HG03108 (cell line): ENCODE measurements at regions not wholly inside any gene's neighbourhood (a gene's known extent, or its start where the extent isn't known, plus 50 kb on each side); places are given as distances from the start of the nearest gene placed in this dataset.
"Not testable (repeated sequence)": the region's sequence is repeated elsewhere in the genome, so short reads cannot be mapped to it uniquely, and the experiment has no call there.

Source experiments
- ATAC-seq: cut with Tn5 transposase; IDR thresholded peaks from one replicate; pipeline ENCODE4 v1.9.1; 2021; ENCODE audit warnings: moderate library complexity; ENCODE audit not compliant: unreplicated experiment

DNA sequence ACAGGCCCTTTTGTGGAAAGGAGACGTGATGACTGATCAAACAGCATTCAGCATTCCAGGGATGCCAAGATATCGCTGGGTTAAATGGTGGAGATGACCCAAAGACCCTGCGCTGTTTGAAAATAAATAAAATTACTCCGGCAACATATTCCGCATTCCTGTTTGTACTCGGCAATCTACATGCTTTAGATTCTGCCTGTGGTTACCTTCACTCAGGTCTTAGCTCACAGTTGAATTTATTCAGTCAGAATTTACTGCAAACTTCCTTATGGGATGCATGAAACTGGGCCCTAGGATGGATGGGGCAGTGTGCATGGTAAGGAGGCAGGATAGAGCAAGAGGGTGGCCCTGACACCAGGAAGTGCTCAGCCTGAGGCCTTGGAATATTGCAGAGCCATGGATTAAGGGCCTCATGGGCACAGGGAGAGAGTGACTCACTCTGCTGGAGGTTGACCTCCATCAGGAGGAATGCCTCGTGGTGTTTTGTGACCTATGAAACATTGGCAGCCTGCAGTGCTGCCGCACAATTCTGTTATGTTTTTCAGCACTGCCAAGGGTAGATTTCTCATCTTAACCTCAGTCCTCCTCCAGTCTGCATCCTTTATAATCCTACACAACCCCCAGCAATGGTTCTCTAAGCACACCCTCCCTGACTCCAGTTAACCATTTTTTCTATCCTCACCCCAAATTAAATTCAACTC is 321.4 kb downstream of the IRS1 start:
- ATAC-seq: no peak

DNA sequence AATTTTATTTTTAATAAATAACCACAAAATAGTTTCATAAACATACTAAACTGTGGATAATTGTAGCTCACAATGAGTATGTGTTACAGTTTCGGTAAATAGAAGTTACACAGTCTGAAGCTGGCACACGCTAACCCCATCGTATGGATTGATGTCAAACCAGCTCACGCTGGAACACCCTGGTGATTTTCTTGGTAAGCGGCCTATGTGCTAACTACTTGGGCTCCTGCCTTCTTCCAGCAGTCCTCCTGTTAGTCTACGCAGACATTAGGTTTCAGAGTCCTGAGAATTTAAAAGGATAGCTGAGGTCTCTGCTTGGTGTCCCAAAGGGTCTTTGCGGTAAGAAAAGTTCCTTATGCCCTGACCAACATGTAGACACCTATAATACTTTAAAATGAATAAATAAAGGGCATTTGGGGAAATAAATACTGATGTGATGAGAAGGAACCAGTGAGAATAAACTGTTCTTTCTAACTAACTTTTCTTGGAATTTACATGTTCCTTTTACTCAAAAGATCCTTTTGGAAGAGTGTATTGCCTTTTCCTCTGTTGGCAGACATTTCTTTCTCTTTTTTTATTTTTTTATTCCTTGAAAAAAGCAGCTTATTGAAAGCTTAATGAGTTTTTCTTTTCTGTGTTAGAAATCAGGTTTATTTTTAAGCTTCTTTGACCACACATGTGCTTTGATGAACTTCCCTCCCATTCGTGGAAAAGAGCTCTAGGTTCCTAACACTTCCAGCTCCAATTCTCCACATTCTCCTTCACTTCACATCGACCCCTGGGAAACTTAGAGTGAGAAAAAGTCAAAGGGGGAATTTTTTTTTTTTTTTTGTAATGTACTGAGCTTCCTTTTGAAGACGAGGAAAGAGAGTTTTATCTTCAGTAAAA is 322.2 kb downstream of the IRS1 start:
- ATAC-seq: no peak

DNA sequence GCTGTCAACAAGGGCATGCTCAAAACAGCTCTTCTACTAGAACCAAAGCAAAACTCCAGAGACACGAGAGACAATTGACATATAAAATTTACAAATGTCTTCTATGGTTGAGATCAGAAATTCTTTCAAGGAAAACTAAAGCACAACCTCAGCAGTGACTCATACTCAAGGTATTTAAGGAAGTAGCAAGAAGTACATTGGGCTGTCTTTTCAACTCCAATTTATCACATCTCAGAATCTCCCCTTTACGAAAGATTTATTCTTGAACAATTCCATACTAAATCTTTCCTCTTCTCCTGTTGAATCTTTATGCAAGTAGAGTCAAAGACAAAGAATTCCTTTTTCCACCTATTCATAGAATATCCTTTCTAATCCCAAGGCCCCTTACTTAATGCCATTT is 324.0 kb downstream of the IRS1 start:
- no peak for ATAC-seq

DNA sequence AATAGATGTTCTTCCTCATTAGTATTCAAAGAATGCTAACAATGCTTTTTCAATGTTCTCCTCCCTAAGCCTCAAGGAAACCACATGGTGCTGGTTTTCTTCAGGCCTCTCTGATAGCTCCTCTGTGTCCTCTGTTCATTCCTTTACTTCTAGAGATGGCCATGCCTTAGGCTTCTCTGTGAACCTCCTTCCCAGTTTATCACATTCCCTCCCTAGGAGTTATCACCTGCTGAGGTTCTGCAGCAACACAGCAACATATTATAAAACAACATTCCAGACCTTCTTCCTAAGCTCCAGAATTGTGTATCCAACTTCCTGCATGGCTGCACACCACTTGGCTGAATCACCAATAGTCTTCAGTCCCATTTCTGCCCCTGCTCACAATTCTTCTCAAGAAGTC is 325.5 kb downstream of the IRS1 start:
- no peak for ATAC-seq

DNA sequence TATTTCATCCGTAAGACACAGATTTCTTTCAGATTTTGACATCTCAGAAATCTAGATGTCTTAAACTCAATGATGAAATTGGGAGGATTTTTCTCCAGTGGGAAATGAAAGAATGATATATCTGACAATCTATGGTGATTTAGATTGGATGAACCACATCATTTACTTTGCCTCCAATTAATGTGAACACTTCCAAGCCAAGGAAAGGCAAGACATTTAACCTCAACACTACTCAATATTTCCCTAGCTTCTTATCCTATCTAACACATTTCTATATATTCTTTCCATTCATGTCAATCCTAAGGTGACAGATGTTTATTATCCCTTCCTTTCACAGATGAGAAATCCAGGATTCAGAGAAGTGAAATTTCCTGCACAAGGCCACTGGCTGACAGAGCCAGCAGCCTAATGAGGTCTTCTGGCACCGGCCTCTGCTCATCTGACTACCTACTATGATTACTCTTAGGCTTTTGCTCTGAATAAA is 327.6 kb downstream of the IRS1 start:
- no peak for ATAC-seq

DNA sequence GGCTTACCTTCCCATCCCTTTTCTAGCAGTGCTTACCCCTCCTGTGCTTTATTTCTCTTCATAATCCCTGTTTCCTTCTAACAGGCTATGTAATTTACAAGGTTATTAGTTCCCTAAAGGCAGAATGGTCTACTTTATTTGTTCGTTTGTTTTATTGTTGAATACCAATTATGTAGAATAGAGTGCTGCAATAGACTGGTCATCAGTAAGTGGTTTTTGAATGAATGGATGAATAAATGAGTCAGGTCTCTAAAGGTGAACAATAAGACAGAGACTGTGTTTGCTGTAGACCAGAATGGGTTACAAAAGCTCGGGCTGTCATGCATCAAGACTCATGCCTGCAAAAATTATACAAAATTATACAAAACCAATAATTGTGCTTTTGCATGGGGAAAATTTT is 332.0 kb downstream of the IRS1 start:
- ATAC-seq: no peak

DNA sequence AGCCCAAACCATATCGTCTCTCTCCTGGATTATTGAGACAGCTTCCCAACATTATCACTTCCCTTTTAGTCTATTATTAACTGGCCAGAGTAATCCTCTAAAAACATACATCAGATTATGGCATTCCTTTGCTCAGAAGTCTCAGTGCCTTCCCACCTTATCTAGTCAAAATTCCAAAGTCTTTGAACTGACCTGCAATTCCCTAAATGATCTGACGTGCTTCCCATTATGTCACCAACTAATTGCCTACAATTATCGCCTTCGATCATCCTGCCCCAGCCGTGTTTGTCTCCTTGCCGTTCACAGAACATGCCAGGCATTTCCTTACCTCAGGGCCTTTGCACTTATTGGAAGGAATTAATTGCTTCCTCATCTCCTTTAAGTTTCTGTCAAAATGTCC is 332.4 kb downstream of the IRS1 start:
- no peak for ATAC-seq

DNA sequence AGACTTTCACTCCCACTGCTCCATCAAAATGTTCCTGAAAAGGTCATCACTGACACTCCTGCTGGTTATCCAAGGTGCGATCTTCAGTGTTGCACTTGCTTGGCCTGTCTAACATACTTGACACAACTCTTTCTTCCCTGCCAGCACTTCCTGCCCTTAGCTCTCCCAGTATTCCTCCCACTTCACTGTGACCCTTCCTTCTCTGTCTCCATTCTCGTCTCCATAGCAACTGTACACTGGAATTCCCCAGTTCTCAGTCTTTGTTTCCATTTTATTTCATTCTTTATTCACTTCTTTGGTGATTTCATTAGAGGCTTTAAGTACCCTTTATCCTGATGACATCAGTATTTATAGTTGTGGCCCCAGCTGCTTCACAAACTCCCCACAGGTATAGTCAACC is 333.0 kb downstream of the IRS1 start:
- ATAC-seq: no peak

DNA sequence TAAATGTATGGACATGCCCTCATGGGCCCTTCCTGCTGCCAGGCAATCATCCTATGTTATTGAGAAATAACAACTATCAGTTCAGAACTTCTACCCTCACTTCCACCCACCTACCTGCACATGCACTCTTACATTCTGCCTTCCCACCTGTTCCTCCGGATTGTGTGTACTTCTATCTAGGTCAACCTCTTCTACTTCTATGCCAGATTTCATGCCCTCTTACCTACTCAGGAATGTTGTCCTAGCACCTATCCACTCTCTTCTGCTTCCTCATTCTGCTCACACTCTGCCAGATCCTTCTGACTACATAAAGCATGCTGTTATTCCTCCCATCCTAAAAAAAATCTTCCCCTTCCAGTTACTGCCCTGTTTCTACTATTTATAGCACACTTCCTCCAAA is 333.5 kb downstream of the IRS1 start:
- ATAC-seq: no peak

DNA sequence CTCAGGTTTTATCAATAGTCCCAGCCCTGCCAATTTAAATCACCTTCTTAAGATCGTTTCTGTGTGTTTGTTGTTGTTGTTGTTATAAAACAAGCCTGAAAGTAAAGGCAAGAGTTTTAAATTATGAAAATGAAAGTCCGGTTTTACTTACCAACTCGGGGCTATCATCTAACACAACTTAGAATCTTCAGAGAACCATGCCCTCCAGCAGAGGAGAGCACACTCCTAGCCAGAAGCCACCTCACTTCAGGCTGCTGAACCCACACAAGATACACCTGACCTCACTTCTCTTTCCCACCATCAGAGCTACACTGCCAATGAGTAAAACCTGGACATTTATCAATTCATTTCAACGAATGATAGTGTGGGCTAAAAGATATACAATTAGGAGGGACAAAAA is 335.2 kb downstream of the IRS1 start:
- ATAC-seq: no peak

DNA sequence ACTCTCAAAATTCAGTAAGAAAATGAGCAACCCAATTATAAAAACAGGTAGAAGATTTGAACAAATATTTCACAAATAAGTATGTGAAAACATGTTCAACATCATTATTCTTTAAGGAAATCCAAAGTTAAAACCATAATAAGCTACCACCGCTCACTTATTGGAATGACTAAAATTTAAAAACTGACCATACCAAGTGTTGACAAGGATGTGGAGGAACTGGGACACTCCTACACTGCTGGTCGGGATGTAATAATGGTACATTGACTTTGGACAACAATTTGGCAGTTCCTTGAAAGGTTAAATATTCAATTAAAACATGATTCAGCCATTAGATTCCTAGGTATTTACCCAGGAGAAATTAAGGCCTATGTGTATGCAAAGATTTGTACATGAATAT is 336.5 kb downstream of the IRS1 start:
- ATAC-seq: no peak

DNA sequence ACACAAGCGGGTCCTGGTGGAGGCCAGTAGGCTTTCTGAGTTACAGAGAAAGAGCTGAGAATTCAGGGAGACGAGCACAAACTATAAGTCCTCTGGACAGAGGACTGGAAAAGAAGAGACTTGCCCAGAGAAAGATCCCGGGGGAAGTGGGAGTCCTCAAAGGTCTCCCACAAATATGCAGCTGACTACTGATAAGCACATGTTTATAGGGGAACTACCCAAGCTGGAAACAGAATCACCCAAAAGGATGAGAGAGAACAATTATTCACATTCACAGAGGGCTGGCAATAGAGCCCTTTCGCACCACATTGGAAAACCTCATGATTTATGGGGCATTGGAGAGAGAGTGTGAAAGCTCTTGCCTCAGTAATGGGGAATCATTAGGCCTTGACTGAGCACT is 337.6 kb downstream of the IRS1 start:
- ATAC-seq: no peak

DNA sequence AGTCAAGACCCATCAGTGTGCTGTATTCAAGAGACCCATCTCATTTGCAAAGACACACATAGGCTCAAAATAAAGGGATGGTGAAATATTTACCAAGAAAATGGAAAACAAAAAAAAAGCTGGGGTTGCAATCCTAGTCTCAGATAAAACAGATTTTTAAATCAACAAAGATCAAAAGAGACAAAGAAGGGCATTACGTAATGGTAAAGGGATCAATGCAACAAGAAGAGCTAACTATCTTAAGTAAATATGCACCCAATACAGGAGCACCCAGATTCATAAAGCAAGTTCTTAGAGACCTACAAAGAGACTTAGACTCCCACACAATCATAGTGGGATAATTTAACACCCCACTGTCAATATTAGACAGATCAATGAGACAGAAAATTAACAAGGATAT is 343.5 kb downstream of the IRS1 start:
- not testable (repeated sequence) for ATAC-seq

DNA sequence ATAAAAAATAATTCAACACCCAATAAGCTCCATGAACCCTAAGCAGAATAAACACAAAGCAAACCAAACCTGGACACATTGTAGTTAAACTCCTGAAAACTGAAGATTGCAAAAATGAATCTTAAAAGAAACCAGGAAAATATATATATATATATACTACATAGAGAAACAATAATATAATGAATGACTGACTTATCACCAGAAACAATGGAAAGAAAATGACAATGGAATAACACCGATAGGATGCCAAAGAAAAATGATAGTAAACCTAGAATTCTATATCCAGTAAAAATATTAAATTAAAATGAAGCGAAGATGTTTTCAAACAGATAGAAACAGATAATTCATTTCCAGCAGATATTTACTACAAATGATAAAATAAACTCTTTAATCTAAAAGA is 346.9 kb downstream of the IRS1 start:
- ATAC-seq: no peak

DNA sequence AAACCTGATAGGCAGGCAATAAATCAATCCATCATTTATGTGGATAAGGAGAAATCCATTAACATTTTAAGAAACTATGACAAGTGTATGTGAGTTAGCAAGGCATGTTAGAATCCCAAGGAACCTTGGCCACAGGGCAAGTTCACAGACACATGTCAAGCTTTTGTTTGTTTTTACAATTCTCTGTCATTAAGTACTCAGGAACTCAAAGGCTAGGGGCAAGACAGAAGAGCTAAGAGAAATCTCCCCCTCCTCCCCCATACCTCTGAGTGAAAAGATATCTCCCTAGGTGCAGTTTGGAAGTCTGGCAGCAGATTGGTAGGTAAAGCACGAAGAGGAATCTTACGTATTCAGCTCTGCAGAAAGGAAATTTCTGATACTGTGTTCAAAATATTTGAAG is 348.1 kb downstream of the IRS1 start:
- ATAC-seq: no peak

DNA sequence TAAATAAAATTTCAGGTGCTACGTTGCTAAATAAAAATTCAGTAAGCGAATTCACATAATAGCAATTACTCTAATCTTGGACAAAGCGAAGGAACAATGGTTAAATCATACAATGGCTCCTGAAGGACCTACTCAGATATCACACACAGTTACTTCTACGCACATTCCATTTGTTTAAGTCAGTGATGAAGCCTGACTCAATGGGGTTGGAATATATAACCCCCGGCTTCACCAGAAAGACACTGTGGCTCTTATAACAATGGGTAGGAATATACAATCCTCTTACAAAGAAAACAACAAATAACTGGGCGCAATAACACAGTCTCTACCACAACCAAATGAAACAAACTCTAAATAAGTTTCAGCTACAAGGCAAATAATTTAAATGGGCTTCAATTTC is 349.5 kb downstream of the IRS1 start:
- no peak for ATAC-seq

DNA sequence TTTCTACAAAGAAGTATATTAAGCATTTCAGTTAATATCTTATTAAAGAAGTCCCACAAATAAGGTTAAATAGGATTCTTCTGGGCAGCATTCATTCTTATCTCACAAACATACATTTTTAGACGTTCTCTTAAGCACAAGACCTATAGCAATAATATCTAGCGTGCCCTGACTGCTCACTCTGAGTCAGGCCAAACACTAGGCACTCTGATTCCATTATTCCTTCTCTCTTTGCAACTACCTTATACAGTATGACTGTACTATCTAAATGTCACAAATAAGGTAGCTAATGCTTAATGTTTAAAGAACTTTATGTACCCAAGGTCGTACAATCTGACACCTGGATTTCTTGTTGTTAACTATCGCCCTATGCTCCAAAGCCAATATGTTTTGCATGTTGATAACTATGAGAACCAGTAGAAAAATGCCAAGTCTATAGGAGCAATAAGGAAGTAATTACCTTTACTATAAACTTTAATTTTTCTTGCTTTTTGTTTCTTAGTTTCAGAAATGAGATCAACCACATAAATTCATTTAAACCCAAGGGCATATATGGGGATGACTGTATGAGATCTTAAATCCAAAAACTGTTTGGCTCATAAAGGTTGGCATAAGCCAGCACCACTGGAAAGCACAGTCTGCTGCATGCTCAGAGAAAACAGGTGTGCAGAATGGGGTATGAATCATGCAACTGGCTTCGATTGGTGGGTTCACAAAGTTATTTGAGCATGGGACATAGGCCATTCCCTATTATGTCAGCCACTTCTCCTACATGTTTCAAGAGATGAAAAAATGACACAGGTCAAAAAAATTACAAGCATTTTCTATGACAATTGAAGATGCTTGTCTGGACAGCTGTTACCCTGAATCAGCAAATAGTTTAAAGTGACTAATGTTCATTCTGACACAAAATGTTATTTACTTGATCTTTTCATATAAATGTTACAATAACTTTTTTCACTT is 352.0 kb downstream of the IRS1 start:
- ATAC-seq: no peak

DNA sequence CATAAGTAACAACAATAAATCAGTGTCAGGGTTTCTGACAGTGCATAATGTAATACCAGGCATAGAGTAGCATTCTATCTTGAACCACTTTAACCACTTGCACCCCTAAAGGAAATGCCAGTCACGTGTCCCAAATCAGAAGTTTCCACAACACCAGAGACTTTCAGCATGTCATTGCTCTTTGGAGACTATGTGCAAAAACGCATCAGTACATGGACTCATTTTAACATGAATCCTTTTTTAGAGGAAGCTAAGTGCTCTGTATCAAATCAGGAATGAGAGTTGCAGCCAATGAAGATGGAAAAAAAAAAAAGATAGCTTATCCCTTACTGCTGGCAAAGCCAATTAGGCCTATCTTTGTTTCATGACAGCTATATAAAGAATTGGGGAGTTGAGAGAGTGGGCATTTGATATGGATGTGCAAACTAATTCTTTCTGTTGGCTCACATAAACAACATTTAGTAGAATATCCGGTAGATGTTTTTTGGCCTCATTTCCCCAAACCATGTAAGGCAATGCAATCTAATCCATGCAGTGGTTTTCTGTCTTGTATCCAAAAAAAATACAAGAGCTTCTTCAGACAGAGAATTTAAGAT is 353.1 kb downstream of the IRS1 start:
- no peak for ATAC-seq

DNA sequence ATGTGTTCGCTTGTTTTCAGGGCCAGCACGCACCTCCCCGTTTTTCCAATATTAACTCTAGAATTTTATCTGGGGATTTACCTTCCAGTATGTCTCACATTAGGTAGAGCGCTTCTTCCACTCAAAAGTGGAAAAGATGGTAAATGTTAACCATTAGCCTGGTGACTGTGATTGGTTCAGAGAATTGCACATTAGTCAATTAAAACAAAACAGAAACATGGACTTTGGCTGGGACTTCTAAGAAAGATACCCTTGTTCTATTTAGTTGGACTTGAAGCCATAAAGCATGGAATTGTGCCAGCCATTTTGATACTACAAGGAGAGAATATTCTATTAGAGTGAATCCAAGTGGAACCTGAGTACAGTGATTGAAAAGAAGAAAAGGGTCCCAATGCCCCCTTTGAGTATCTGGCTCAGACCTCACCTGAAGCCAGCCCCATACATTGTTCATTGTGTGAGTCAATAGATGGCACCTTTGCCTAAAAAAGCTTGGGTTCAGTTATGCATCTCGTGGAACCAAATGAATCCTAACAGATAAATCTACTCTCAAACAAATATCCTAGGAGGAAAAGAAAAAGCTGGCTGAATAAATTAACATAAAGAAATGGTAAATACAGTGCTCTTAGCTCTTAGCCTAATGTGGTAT is 354.3 kb downstream of the IRS1 start:
- ATAC-seq: no peak

DNA sequence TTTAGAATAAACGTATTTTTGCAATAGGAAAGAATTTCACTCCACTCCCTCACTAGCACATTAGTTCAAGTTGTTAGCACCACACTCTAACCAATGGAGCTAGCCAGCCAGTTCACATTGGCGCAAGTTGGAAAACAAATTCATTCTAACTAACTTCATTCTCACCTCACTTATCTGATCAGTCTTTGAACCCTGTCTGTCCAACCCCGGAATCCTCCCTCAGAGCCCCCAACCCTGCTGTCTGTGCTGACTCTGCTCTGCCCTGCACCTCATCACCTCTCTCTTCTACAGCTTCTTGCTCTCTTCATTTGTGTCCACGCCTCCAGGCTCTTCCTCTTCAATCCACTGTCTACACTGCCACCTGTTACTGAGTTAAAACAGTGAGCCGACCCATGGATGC is 356.5 kb downstream of the IRS1 start:
- no peak for ATAC-seq
